Testis (tissue), 2 donors: ENCODE measurements at regions not wholly inside any gene's neighbourhood (a gene's known extent, or its start where the extent isn't known, plus 50 kb on each side); places are given as distances from the start of the nearest gene placed in this dataset.

Source experiments
- DNase-seq: peaks from one replicate; pipeline ENCODE4 v3.0.0-alpha.2; 2019
- H3K27ac ChIP-seq, 2 donors: fragments of 200-600 bp; sonication (generic); one replicate each; pipeline ENCODE4 v1.5.1; 2019
- H3K27me3 ChIP-seq: fragments of 200-600 bp; sonication (generic); one replicate; pipeline ENCODE4 v1.5.1; 2019
- H3K36me3 ChIP-seq: fragments of 200-600 bp; sonication (generic); one replicate; pipeline ENCODE4 v1.5.1; 2017; ENCODE audit warnings: low read depth; ENCODE audit errors: missing control alignments
- H3K4me1 ChIP-seq: fragments of 200-600 bp; sonication (generic); one replicate; pipeline ENCODE4 v1.5.1; 2019
- H3K4me3 ChIP-seq, 2 donors: fragments of 200-600 bp; sonication (generic); one replicate each; pipeline ENCODE4 v1.5.1; 2017 to 2019
- H3K9me3 ChIP-seq: fragments of 200-600 bp; sonication (generic); one replicate; pipeline ENCODE4 v1.5.1; 2017
- CTCF ChIP-seq, 3 experiments: fragments of 450-650 bp in 2 of 3; fragments of 200-600 bp in 1 of 3; sonication (generic) in 1 of 3; IDR thresholded peaks; one replicate each; pipeline ENCODE4 v1.5.1; 2016 to 2019; ENCODE audit warnings: antibody characterized with exemption in 3 of 3, mild to moderate bottlenecking in 2 of 3, moderate library complexity in 1 of 3
- POLR2A ChIP-seq: fragments of 450-650 bp; IDR thresholded peaks from one replicate; pipeline ENCODE4 v1.6.1; 2017; ENCODE audit warnings: antibody characterized with exemption, mild to moderate bottlenecking, moderate library complexity
- WGBS, 2 donors: methylation state at CpG; one replicate each; pipeline ENCODE4 v1.1.5; 2018; 5-methylcytosine and 5-hydroxymethylcytosine counted together
- intact Hi-C: fragments of 100-400 bp; cut with DNase I; formaldehyde crosslinking; loops from one replicate; pipeline ENCODE4 v1.15.1; 2023; ENCODE audit warnings: low total_unique reads

DNA sequence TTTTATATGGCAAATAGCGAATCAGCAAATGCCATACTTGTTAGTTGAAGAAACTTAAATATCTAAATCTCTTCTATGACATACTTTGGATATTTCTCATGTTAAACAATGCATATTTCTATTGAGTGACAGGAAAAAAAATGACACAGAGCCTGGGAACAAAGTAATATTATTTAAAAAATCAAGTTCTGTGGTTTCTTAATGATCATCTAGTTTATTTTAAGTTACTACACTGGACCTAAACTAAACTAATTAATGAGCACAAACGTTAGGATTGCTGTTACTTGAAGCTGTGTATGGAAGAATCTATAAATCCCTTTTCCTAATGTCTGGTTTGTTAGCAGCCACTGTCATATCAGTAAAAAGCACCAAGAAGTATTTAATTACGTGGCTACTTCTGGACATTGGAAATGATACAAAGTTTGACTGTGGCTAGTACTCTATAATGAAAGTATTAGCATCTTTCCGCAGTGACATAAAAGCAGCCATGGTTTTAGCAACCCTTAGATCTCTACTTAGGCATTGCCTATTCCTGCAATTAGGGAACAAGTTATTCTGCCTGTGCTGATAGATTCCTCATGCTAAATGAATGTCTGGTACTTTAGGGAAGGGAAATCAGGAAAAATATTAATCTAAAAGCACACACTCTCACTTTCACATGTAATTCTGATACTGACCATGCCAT is 981.7 kb upstream of the B3GALT2 start:
- H3K4me3 ChIP-seq, result no peak overlapping the region
- DNase-seq, result no peak
- no peaks in the 10 kb centered on the region for H3K36me3 ChIP-seq
- intact Hi-C loops, result no loop called here
- no peaks in the 10 kb centered on the region for H3K4me1 ChIP-seq
- no peaks in the 10 kb centered on the region for H3K27me3 ChIP-seq
- no peak overlapping the region for H3K27ac ChIP-seq
- H3K9me3 ChIP-seq, result no peaks in the 10 kb centered on the region
- TF ChIP-seq POLR2A (no peak), CTCF (IDR thresholded peaks at IDR 0.05) (no peak)
- 57 to 65% methylated on average over 4 of the region's 4 CpGs for WGBS, 2 donors

DNA sequence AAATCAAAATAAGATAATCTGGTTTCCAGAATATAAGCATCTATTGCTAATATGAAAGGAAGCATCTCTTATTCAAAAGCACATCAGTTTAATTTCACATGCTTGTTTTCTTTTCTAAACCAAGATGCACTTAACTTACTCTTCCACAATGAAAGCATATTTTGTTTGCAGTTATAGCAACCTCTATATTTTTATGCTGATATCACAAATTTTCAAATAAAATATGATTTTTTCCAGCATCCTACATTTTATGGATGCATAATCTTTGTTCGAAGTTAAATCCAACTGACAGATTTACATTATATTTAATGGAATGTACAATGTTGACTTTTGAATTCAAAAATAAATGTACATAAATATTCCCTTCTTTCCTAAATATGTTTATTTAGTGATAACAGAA is 978.3 kb upstream of the B3GALT2 start:
- Histone ChIP-seq H3K9me3 (no peaks in the 10 kb centered on the region), H3K4me1 (no peaks in the 10 kb centered on the region), H3K27ac (no peak overlapping the region), H3K36me3 (no peaks in the 10 kb centered on the region), H3K27me3 (no peaks in the 10 kb centered on the region), H3K4me3 (no peak overlapping the region)
- DNase-seq, result no peak
- intact Hi-C loops, result no loop called here
- TF ChIP-seq CTCF (IDR thresholded peaks at IDR 0.05) (no peak), POLR2A (no peak)
- WGBS, 2 donors, result 88 to 91% methylated on average over 1 of the region's 1 CpG

DNA sequence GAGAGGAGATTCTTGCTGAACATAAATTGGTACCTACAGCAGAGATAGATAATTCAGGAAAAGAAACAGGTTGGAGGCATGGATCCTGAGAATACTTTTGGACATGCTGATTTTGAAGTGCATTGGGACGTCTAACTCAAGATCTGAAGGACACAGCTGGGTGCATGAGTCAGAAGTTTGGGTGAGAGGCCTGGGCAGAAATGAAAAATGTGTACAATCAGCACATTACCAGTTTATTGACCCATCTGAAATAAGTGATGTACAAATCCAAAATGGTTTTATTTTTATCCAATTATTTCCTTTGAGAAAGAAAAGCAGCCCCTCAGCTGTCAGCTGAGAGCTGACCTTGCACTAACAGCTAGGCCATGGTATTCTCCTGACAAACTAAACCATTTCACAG is 975.2 kb upstream of the B3GALT2 start:
- TF ChIP-seq CTCF (IDR thresholded peaks at IDR 0.05), result no peak
- no peak for TF ChIP-seq POLR2A
- intact Hi-C loops, result no loop called here
- Histone ChIP-seq H3K27me3 (no peaks in the 10 kb centered on the region), H3K36me3 (no peaks in the 10 kb centered on the region), H3K27ac (no peak overlapping the region), H3K4me3 (no peak overlapping the region), H3K9me3 (no peaks in the 10 kb centered on the region), H3K4me1 (no peaks in the 10 kb centered on the region)
- DNase-seq, result no peak
- WGBS, 2 donors, result 39 to 50% methylated on average over 1 of the region's 1 CpG

DNA sequence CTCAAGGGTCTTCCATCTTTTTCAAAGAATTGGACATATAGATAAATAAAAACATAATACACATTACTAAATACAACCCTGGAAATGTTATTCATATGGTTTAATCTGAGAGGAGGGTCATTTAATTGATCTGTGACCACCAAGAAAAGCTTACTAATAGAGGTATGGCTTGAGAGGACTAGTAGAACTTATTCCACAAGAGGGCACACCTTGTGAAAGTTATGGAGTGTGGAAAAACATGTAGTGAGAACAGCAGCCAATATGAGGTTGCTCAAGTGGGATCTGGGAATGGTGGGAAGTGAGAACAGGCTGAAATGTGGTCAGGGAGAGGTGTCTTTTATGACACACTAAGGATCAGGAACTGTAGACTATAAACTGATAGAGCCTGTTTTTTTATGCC is 973.5 kb upstream of the B3GALT2 start:
- no peak for DNase-seq
- Histone ChIP-seq H3K36me3 (no peaks in the 10 kb centered on the region), H3K4me3 (no peak overlapping the region), H3K27ac (no peak overlapping the region), H3K27me3 (no peaks in the 10 kb centered on the region), H3K9me3 (no peaks in the 10 kb centered on the region), H3K4me1 (no peaks in the 10 kb centered on the region)
- intact Hi-C loops, result no loop called here
- TF ChIP-seq POLR2A (no peak), CTCF (IDR thresholded peaks at IDR 0.05) (no peak)

GRCh38 chr1:194155962-194156361 is 969.5 kb upstream of the B3GALT2 start:
- no peak for TF ChIP-seq POLR2A
- TF ChIP-seq CTCF (IDR thresholded peaks at IDR 0.05), result no peak

More at GRCh38 chr1:194155962-194156361, 969.5 kb upstream of the B3GALT2 start:
- no peaks in the 10 kb centered on the region for H3K4me1 ChIP-seq
- H3K27me3 ChIP-seq, result no peaks in the 10 kb centered on the region
- DNase-seq, result no peak
- intact Hi-C loops, result no loop called here
- WGBS, 2 donors, result 77 to 83% methylated on average over 3 of the region's 3 CpGs
- H3K36me3 ChIP-seq, result no peaks in the 10 kb centered on the region
- no peak overlapping the region for H3K4me3 ChIP-seq
- no peak overlapping the region for H3K27ac ChIP-seq
- no peaks in the 10 kb centered on the region for H3K9me3 ChIP-seq
